Esophagus mucosa (tissue), 1 donor: ENCODE measurements at regions not wholly inside any gene's neighbourhood (a gene's known extent, or its start where the extent isn't known, plus 50 kb on each side); places are given as distances from the start of the nearest gene placed in this dataset.
"Not testable (repeated sequence)": the region's sequence is repeated elsewhere in the genome, so short reads cannot be mapped to it uniquely, and the experiment has no call there.

Experiments used
- ATAC-seq: fragments of 200-7000 bp; cut with Tn5 transposase; one replicate; pipeline ENCODE4 v1.9.1; 2020
- donor health status: DM: yes; HTN: yes; CAD: no.

DNA sequence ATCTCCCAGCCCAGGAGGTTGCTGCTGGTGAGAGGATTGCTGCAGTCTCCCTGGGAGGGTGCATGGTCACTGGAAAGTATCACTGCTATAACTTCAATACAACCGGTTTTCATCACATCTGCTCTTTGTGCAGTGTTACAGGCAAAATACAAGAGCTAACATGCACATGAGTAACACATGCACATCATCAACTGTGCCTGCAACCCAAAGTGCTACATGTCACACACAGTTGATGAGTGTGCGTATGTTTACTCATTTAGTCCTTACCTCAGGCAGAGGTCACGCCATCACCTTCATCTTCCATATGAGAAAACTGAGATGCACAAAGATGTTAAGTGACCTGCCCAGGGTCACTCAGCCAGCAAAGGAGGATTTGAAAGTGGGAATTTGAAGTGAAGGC, 277.7 kb downstream of the FAM72C start:
- peak; percentile 64 for ATAC-seq

DNA sequence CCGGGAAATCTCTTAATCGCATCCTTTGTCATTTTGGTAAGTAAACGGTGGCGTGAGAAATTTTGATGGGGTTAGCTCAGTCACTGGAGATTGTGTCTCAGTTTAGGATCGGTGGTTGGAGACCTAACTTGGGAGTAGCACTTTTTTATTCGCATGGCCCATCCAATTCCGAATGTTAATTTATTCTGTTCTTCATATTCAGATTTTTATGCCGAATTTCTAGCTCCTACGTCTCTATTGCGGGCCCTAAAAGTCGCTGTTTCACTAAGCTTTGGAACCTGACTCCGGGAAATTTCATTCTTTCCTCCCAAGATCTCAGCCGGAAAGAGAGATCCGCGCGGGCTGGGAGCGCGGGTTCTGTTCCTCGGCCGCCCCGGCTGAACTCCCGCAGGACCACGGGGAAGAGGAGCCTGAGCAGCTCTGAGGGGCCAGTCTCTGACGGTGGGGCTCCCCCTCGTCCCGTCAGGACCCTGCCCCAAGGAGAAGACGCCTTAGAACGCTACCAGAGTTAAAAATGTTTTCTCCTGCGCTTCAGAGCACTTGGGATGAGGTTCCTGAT, 279.7 kb downstream of the FAM72C start:
- no peak for ATAC-seq

- no peak for ATAC-seq
Measured at GRCh38 chr1:143691400-143691891, 280.3 kb downstream of the FAM72C start.

- no peak for ATAC-seq
Measured at GRCh38 chr1:143689781-143690180, 282.0 kb downstream of the FAM72C start.

- ATAC-seq = no peak
Measured at GRCh38 chr1:143680304-143680703, 291.5 kb downstream of the FAM72C start.

DNA sequence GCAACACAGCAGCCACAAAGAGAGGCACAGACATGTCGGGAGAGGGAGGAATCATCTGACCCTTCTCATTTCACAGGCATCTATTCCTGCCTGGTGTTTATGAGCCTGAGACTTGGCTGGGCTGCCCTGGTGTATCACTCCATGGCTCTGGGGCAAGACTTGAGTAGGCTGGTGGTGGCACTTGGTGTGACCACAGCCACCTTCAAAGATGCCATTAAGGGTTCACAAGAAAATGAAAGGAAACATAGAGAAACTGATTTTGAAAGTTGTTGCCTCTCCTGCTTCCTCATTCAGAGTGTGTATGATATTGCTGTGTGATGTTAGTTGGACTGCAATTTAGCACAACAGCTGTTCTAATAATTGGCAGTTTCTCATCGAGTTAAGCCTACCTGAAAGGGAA, 298.8 kb downstream of the FAM72C start:
- no peak for ATAC-seq

- no peak for ATAC-seq
Measured at GRCh38 chr1:143667730-143668129, 304.1 kb downstream of the FAM72C start.

GRCh38 chr1:143666851-143667250, 304.9 kb downstream of the FAM72C start:
- ATAC-seq = no peak

DNA sequence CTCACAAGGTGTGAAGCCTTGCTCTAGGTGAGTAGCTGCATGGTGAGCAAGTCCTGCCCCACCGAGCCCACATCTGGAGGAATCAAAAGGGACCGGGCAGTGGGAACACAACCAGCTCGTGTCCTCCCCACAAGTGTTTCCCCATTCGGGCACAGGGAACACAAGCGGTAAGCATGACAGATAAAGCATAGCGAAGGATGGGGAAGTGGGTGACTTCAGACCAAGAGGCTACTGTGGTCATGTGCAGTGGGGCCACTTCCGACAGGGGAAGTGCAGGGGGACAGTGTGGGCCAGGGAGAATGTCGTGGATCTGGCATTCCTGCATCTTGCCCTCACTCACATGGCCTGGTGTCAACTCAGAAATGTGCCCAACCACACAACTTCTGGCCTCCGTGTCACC, 306.2 kb downstream of the FAM72C start:
- ATAC-seq = no peak

DNA sequence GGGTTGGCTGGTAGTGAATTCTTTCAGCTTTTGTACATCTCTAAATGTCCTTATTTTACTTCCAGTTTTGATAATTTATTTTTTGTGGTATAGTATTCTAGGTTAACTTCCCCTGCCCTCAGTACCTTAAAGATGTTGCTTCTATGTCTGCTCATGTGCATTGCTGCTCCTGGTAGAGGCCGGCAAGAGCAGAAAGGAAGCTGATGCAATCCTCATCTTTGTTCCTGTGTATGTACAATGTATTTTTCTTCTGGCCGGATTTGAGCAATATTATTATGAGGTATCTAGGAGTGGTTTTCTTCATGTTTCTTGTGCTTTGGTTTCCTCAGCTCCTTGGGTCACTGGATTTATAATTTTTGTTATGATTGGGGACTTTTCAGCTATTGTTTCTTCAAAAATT, 308.7 kb downstream of the FAM72C start:
- ATAC-seq = not testable (repeated sequence)

DNA sequence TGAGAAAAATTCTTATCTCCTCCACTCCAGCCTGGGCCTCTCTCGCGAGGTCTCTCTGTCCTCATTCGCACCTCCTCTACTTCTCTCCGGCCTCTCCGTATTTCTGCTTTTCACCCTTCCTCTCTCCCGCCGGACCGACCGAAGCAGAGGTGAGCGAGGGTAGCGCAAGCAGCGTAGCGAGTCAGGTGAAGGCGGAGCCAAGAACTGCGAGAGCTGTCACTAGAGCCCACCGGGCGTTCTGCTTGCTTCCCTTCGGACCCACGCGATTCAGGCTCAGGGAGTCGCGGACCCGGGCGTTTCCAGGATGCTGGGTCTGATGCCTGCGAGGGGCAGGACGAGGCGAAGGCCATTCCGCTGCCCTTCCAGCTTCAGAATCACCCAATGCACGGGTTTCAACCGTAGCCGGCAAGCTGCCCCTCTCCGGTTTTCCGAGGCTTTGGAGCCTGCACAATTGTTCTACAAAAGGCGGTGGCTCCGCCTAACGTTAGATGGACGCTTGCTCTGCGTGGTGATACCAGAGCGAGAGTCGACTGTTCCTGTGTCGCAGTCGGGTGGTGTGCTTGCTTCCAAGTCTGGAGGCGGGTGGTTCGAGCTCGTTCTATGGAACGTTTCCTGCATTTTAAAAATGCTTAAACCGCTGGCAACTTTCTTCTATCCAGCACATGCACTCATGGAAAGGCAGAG, 310.2 kb downstream of the FAM72C start:
- peak; percentile 32 for ATAC-seq

- ATAC-seq = peak; percentile 48
Measured at GRCh38 chr1:143660354-143660941, 311.3 kb downstream of the FAM72C start.

DNA sequence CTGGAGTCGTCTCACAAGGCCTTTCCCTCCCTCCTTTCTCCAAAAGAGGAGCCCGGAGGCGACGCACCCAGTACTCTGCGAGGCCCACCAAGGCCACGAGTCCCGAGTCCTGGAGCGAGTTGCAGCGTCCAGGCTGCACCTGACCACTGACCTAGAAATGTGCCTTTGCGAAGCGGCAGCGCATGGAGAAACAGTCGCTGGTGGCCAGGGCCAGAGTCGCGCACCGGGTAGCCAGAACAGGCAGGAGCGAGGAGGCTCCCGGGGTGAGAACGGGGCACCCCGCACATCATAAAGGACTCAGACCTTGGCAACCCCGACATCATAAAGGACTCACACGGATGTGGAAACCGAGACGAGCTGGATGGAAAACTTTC, 318.4 kb downstream of the FAM72C start:
- ATAC-seq = no peak

- ATAC-seq = no peak
Measured at GRCh38 chr1:143652744-143653428, 318.9 kb downstream of the FAM72C start.

DNA sequence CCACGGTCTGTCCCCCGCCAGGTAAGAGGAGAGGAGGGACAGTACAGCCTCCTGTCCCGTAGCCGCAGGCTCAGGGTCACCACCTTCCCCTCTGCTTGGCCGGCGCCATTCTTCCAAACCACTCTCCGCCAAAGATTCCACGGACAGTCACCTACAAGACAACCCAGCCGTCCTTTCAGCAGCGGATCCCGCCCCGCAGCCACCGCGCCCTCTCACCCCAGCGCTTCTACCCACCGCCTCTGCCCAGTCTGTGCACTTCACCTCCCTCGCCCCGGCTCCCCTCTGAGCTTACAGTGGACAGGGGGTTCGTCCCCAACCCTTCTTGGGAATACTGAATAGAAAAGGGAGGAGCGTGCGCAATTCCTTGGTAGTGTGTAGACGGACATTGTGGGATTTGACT, 319.6 kb downstream of the FAM72C start:
- ATAC-seq = peak; percentile 25

DNA sequence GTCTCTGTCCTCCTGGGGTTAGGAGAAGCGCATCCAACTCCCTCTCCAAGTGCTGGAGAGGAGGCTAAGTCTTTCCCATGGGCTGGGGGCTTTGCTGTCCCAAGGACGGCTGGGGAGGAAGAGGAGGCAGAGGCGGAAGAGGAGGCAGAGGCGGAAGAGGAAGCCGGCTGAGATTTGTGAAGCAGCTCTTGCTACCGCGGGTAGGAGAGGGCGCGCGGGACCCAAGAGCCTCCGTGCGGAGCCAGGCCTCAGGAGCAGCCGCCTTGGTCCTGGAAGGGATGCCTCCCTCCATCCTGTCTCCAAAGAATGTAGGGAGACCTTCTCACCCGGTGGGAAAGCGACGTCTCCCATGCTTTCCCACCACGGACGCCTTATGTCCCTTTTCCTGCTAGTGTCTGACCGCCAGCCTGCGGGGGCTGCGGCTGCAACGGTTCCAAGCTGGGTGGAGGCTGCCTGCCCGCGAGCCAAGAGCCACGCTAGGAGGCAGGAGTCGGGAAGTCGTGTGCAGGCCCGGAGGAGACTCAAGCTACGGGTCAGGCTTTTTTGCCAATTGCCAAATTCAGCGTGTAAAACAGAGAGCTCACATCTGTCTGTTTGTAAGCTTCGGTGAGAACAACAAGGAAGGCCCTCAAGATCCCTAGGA, 320.3 kb downstream of the FAM72C start:
- ATAC-seq = no peak

GRCh38 chr1:143644035-143644434, 327.8 kb downstream of the FAM72C start:
- ATAC-seq = not testable (repeated sequence)

GRCh38 chr1:143643148-143643885, 328.5 kb downstream of the FAM72C start:
- peak; percentile 15 for ATAC-seq

DNA sequence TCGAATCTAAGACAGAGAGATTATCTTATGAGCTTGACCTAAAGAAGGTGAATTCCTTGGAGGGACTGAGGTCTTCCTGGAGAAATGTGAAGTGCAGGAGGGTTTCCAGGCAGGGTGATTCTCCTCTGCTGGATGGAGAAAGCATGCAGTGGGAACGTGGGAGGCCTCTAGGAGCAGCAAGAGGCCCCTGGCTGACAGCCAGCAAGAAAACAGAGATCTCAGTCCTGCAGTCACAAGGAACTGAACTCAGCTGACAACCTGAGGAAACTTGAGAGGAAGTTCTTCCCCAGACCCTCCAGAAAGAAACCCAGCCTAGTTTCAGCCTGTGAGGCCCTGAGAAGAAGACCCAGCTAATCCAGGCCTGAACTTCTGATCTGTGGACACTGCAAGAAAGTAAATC, 345.9 kb downstream of the FAM72C start:
- ATAC-seq = no peak

DNA sequence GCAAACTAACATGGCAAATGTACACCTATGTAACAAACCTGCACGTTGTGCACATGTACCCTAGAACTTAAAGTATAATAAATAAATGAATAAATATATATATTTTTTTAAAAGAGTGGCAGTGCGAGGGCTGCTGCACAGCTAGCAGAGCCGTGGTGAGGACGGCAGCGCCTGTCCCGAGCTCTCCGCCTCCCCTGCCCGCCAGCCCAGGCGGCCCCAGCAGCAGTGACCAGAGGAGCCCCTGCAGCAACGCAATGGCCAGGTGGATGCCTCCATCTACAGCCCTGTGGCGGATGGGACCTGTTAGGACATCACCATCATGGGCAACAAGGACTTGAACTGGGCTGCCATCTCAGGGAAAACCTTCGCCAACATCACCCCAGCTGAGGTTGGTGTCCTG, 351.9 kb downstream of the FAM72C start:
- no peak for ATAC-seq

- no peak for ATAC-seq
Measured at GRCh38 chr1:143611159-143611558, 360.6 kb downstream of the FAM72C start.

- no peak for ATAC-seq
Measured at GRCh38 chr1:143610196-143610595, 361.6 kb downstream of the FAM72C start.
